HCT116 (cell line): ENCODE measurements at regions not wholly inside any gene's neighbourhood (a gene's known extent, or its start where the extent isn't known, plus 50 kb on each side); places are given as distances from the start of the nearest gene placed in this dataset.

Source experiments
- ATAC-seq: fragments of 200-7000 bp; cut with Tn5 transposase; 2 replicates; pipeline ENCODE4 v1.9.1; 2020; ENCODE audit warnings: mild to moderate bottlenecking, moderate library complexity
- BruUV-seq: library from RNA; stranded (reverse); fragments of 400-500 nt; replicated peaks from 2 replicates; lab custom pipeline; 2021; lab: Mats Ljungman, UMichigan
- CTCF ChIA-PET: fragments of 300-600 bp; sonication (Branson Sonifier 250); formaldehyde crosslinking; loops from one replicate; lab custom pipeline; 2021; ENCODE audit warnings: antibody characterized with exemption; lab: Charles Lee
- POLR2A ChIA-PET: fragments of 300-600, 350-600 bp; sonication (Branson Sonifier 250); formaldehyde crosslinking; loops from one replicate; lab custom pipeline; 2021; ENCODE audit warnings: antibody characterized with exemption; lab: Charles Lee
- RAD21 ChIA-PET, 2 experiments: fragments of 300-600 bp; sonication (Branson Sonifier 250); formaldehyde crosslinking; loops; one replicate each; lab custom pipeline; 2023; ENCODE audit warnings: low total read pairs in 2 of 2; ENCODE audit not compliant: uncharacterized antibody in 2 of 2, unreplicated experiment in 2 of 2, low non-redundant PET in 1 of 2; lab: Charles Lee
- DNase-seq: peaks from one replicate; pipeline ENCODE4 v3.0.0-alpha.2; 2010; ENCODE audit warnings: low read depth, low spot score
- H2AFZ ChIP-seq: fragments of 200-600 bp; shearing (Covaris generic), sonication (generic); 2 replicates; pipeline ENCODE4 v1.6.1; 2017; ENCODE audit warnings: low read depth, mixed run types, mixed read lengths, antibody characterized with exemption, low read length; ENCODE audit not compliant: poor library complexity, severe bottlenecking
- H3K27ac ChIP-seq: 2 replicates; pipeline ENCODE4 v1.5.1; 2012; ENCODE audit warnings: low read depth, low read length
- H3K27me3 ChIP-seq: fragments of 200-600 bp; sonication (generic); 2 replicates; pipeline ENCODE4 v1.6.1; 2016; ENCODE audit warnings: mixed run types, low read length, mixed read lengths; ENCODE audit not compliant: insufficient read depth
- H3K36me3 ChIP-seq, 2 experiments: fragments of 200-500 bp in 1 of 2; fragments of 200-600 bp in 1 of 2; sonication (Bioruptor generic) in 1 of 2; sonication (generic) in 1 of 2; 2 replicates each; pipeline versions ENCODE4 v1.5.1 to v1.6.1; 2014 to 2016; ENCODE audit warnings: low read length in 2 of 2, inconsistent platforms in 1 of 2, mixed read lengths in 1 of 2, mixed run types in 1 of 2; ENCODE audit not compliant: insufficient read depth in 2 of 2, control insufficient read depth in 1 of 2
- H3K4me1 ChIP-seq, 2 experiments: fragments of 200-600 bp in 1 of 2; sonication (generic) in 1 of 2; 2 replicates each; pipeline versions ENCODE4 v1.5.1 to v1.6.1; 2012 to 2017; ENCODE audit warnings: low read length in 2 of 2, inconsistent platforms in 1 of 2, mild to moderate bottlenecking in 1 of 2, mixed read lengths in 1 of 2, mixed run types in 1 of 2, moderate library complexity in 1 of 2; ENCODE audit not compliant: insufficient read depth in 2 of 2, control insufficient read depth in 1 of 2
- H3K4me2 ChIP-seq: fragments of 200-600 bp; sonication (generic); 2 replicates; pipeline ENCODE4 v1.6.1; 2017; ENCODE audit warnings: mixed run types, low read length, mixed read lengths
- H3K4me3 ChIP-seq, 2 experiments: fragments of 200-600 bp in 1 of 2; sonication (generic) in 1 of 2; replicated peaks in 1 of 2; 2 replicates each; pipeline ENCODE4 v1.5.1; 2011 to 2016; ENCODE audit warnings: low read length in 2 of 2, control low read depth in 1 of 2, low read depth in 1 of 2, mild to moderate bottlenecking in 1 of 2, mixed read lengths in 1 of 2, mixed run types in 1 of 2
- H3K79me2 ChIP-seq: fragments of 200-600 bp; sonication (generic); 2 replicates; pipeline ENCODE4 v1.6.1; 2017; ENCODE audit warnings: mild to moderate bottlenecking, mixed run types, low read length, moderate library complexity, mixed read lengths; ENCODE audit not compliant: insufficient read depth
- H3K9ac ChIP-seq: fragments of 200-600 bp; sonication (generic); 2 replicates; pipeline ENCODE4 v1.6.1; 2016; ENCODE audit warnings: low read length, mixed read lengths
- H3K9me2 ChIP-seq: fragments of 200-600 bp; sonication (generic), shearing (Covaris generic); 2 replicates; pipeline ENCODE4 v1.6.1; 2017; ENCODE audit warnings: mixed run types, mild to moderate bottlenecking, moderate library complexity; ENCODE audit not compliant: insufficient read depth
- H3K9me3 ChIP-seq, 2 experiments: fragments of 200-500 bp in 1 of 2; fragments of 200-600 bp in 1 of 2; sonication (Bioruptor generic) in 1 of 2; sonication (generic) in 1 of 2; 2 replicates each; pipeline ENCODE4 v1.6.1; 2014 to 2017; ENCODE audit warnings: low read length in 2 of 2, mixed read lengths in 2 of 2, inconsistent platforms in 1 of 2, low read depth in 1 of 2, mild to moderate bottlenecking in 1 of 2, mixed run types in 1 of 2, moderate library complexity in 1 of 2; ENCODE audit not compliant: control insufficient read depth in 1 of 2, insufficient read depth in 1 of 2
- H4K20me1 ChIP-seq: fragments of 200-600 bp; sonication (generic), shearing (Covaris generic); 2 replicates; pipeline ENCODE4 v1.6.1; 2017; ENCODE audit warnings: mixed run types, mild to moderate bottlenecking, moderate library complexity; ENCODE audit not compliant: insufficient read depth
- CBX3 ChIP-seq: IDR thresholded peaks from 2 replicates; pipeline ENCODE4 v1.6.1; 2012; ENCODE audit warnings: low read depth
- EGR1 ChIP-seq: IDR thresholded peaks from 2 replicates; pipeline ENCODE4 v1.6.1; 2012; ENCODE audit warnings: low read depth
- EZH2 ChIP-seq: fragments of 200-600 bp; sonication (generic); IDR thresholded peaks from 2 replicates; pipeline ENCODE4 v1.6.1; 2017; ENCODE audit warnings: antibody characterized with exemption, mixed run types
- EZH2phosphoT487 ChIP-seq: fragments of 200-600 bp; IDR thresholded peaks from 2 replicates; pipeline ENCODE4 v1.6.1; 2018; ENCODE audit warnings: antibody characterized with exemption, borderline replicate concordance
- FOSL1 ChIP-seq: IDR thresholded peaks from 2 replicates; pipeline ENCODE4 v1.6.1; 2012; ENCODE audit warnings: low read depth
- JUND ChIP-seq: IDR thresholded peaks from 2 replicates; pipeline ENCODE4 v1.6.1; 2012
- POLR2AphosphoS5 ChIP-seq: IDR thresholded peaks from 2 replicates; pipeline ENCODE4 v1.6.1; 2011; ENCODE audit warnings: mild to moderate bottlenecking, low read depth, low read length, moderate library complexity
- SIN3A ChIP-seq: IDR thresholded peaks from 2 replicates; pipeline ENCODE4 v1.6.1; 2012; ENCODE audit warnings: low read depth
- SP1 ChIP-seq: IDR thresholded peaks from 2 replicates; pipeline ENCODE4 v1.6.1; 2012; ENCODE audit warnings: low read depth
- SRF ChIP-seq: IDR thresholded peaks from 2 replicates; pipeline ENCODE4 v1.6.1; 2012; ENCODE audit warnings: low read depth
- TCF7L2 ChIP-seq: IDR thresholded peaks from 2 replicates; pipeline ENCODE4 v1.7.0; 2011; ENCODE audit warnings: borderline replicate concordance, inconsistent platforms; ENCODE audit not compliant: insufficient read depth, insufficient read length; ENCODE audit errors: extremely low read depth
- YY1 ChIP-seq: IDR thresholded peaks from 2 replicates; pipeline ENCODE4 v1.6.1; 2011; ENCODE audit warnings: low read length, low read depth, moderate library complexity, mild to moderate bottlenecking; ENCODE audit not compliant: insufficient replicate concordance; ENCODE audit errors: extremely low read depth
- ZFX ChIP-seq: fragments of 450-650 bp; IDR thresholded peaks from 2 replicates; pipeline ENCODE4 v1.6.1; 2017
- ZNF274 ChIP-seq: fragments of 200-500 bp; sonication (Bioruptor generic); IDR thresholded peaks from 2 replicates; pipeline ENCODE4 v1.6.1; 2014; ENCODE audit warnings: mild to moderate bottlenecking, low read depth, low read length, inconsistent platforms
- intact Hi-C: fragments of 100-400 bp; cut with micrococcal nuclease; formaldehyde crosslinking; loops from 2 replicates; pipeline ENCODE4 v1.10.0; 2022
- TF ChIP-seq, protein P1 (sequence below): IDR thresholded peaks from 2 replicates; pipeline ENCODE4 v1.6.1; 2012
- TF ChIP-seq, protein P2 (sequence below): IDR thresholded peaks from 2 replicates; pipeline ENCODE4 v1.6.1; 2012; ENCODE audit warnings: low read depth
- TF ChIP-seq, protein P3 (sequence below): IDR thresholded peaks from 2 replicates; pipeline ENCODE4 v1.6.1; 2012

DNA sequence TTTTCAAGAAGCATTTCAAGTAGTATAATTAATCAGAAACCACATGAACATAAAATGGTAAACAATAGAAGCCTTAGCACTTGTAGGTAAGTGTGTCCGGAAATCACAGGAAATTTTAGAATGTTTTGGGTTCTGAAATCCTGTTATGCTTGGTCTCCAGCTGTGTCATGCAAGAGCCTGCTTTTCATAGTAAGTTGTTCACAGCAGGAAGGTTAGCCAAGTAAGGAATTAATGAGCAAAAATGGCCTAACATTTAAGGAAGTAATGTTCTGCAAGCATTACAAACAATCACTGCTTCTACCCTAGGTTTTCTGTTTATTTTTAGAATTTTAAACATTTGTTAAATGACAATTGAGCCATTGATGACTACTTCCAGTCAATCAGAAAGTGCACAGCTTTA lies 669.5 kb downstream of the SLCO4C1 start:
- Histone ChIP-seq H3K27ac (no peak overlapping the region), H4K20me1 (no peaks in the 10 kb centered on the region), H3K79me2 (no peaks in the 10 kb centered on the region), H3K9ac (no peak overlapping the region), H3K36me3 (no peaks in the 10 kb centered on the region), H3K4me1 (no peaks in the 10 kb centered on the region), H3K4me3 (no peak overlapping the region), H3K27me3 (no peaks in the 10 kb centered on the region), H3K4me2 (no peak overlapping the region), H2AFZ (no peak overlapping the region), H3K9me3 (no peaks in the 10 kb centered on the region), H3K9me2 (no peaks in the 10 kb centered on the region)
- intact Hi-C loops, result no loop called here
- CTCF ChIA-PET, result no interaction called here
- RAD21 ChIA-PET, result no interaction called here
- TF ChIP-seq EGR1 (no peak), JUND (no peak), POLR2AphosphoS5 (no peak), EZH2phosphoT487 (no peak), TCF7L2 (no peak), ZFX (no peak), FOSL1 (no peak), SP1 (no peak), SRF (no peak), ZNF274 (no peak), YY1 (no peak), CBX3 (no peak), SIN3A (no peak), EZH2 (no peak)
- TF ChIP-seq, protein P1, sequence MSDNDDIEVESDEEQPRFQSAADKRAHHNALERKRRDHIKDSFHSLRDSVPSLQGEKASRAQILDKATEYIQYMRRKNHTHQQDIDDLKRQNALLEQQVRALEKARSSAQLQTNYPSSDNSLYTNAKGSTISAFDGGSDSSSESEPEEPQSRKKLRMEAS, result no peak
- TF ChIP-seq, protein P2, sequence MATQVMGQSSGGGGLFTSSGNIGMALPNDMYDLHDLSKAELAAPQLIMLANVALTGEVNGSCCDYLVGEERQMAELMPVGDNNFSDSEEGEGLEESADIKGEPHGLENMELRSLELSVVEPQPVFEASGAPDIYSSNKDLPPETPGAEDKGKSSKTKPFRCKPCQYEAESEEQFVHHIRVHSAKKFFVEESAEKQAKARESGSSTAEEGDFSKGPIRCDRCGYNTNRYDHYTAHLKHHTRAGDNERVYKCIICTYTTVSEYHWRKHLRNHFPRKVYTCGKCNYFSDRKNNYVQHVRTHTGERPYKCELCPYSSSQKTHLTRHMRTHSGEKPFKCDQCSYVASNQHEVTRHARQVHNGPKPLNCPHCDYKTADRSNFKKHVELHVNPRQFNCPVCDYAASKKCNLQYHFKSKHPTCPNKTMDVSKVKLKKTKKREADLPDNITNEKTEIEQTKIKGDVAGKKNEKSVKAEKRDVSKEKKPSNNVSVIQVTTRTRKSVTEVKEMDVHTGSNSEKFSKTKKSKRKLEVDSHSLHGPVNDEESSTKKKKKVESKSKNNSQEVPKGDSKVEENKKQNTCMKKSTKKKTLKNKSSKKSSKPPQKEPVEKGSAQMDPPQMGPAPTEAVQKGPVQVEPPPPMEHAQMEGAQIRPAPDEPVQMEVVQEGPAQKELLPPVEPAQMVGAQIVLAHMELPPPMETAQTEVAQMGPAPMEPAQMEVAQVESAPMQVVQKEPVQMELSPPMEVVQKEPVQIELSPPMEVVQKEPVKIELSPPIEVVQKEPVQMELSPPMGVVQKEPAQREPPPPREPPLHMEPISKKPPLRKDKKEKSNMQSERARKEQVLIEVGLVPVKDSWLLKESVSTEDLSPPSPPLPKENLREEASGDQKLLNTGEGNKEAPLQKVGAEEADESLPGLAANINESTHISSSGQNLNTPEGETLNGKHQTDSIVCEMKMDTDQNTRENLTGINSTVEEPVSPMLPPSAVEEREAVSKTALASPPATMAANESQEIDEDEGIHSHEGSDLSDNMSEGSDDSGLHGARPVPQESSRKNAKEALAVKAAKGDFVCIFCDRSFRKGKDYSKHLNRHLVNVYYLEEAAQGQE, result no peak
- TF ChIP-seq, protein P3, sequence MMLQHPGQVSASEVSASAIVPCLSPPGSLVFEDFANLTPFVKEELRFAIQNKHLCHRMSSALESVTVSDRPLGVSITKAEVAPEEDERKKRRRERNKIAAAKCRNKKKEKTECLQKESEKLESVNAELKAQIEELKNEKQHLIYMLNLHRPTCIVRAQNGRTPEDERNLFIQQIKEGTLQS, result no peak
- BruUV-seq, result no TSS peak
- DNase-seq (no peak), ATAC-seq (no peak)
- POLR2A ChIA-PET, result no interaction called here
